PC-3 (cell line): ENCODE measurements at regions not wholly inside any gene's neighbourhood (a gene's known extent, or its start where the extent isn't known, plus 50 kb on each side); places are given as distances from the start of the nearest gene placed in this dataset.
"Not testable (repeated sequence)": the region's sequence is repeated elsewhere in the genome, so short reads cannot be mapped to it uniquely, and the experiment has no call there.

Experiments used
- EZH2 ChIP-seq: fragments of 300-600 bp; sonication (generic); IDR thresholded peaks from one replicate; pipeline ENCODE4 v1.6.1; 2017; ENCODE audit warnings: antibody characterized with exemption, mild to moderate bottlenecking, low read length; ENCODE audit not compliant: unreplicated experiment
- TF ChIP-seq, protein P1 (sequence below): fragments of 300-600 bp; sonication (generic); conservative IDR thresholded peaks from 2 replicates; pipeline ENCODE4 v1.5.1; 2017; ENCODE audit warnings: antibody characterized with exemption, low read depth, mild to moderate bottlenecking, low read length

DNA sequence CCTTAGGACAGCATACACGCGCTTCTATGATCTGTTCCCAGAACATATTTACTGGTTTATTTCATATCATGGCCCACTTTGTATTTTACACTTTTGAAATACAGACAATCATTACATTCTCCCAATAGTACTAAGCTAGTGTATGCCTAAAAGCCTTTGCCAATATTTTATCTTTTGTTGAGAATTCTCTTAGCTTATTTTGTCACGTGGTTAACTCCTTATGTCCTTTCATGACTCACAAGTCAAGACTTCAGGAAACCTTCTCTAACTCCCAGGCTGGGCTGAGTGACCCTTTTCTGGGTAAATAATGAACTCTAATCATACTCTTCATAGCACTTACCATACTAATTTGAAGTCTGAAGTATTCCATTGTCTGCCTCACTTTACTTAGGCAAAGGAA, 444.8 kb downstream of the ZNF33B start:
- TF ChIP-seq, protein P1, sequence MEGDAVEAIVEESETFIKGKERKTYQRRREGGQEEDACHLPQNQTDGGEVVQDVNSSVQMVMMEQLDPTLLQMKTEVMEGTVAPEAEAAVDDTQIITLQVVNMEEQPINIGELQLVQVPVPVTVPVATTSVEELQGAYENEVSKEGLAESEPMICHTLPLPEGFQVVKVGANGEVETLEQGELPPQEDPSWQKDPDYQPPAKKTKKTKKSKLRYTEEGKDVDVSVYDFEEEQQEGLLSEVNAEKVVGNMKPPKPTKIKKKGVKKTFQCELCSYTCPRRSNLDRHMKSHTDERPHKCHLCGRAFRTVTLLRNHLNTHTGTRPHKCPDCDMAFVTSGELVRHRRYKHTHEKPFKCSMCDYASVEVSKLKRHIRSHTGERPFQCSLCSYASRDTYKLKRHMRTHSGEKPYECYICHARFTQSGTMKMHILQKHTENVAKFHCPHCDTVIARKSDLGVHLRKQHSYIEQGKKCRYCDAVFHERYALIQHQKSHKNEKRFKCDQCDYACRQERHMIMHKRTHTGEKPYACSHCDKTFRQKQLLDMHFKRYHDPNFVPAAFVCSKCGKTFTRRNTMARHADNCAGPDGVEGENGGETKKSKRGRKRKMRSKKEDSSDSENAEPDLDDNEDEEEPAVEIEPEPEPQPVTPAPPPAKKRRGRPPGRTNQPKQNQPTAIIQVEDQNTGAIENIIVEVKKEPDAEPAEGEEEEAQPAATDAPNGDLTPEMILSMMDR, result not testable (repeated sequence)
- not testable (repeated sequence) for TF ChIP-seq EZH2
